Caki2 (cell line): ENCODE measurements at regions not wholly inside any gene's neighbourhood (a gene's known extent, or its start where the extent isn't known, plus 50 kb on each side); places are given as distances from the start of the nearest gene placed in this dataset.
"Not testable (repeated sequence)": the region's sequence is repeated elsewhere in the genome, so short reads cannot be mapped to it uniquely, and the experiment has no call there.

Experiments used
- DNase-seq: peaks from one replicate; pipeline ENCODE4 v3.0.0-alpha.2; 2015; ENCODE audit warnings: low read depth
- in situ Hi-C: cut with HindIII; loops from 2 replicates; pipeline ENCODE4 v1.10.0; 2016; ENCODE audit warnings: low sequenced_read_pairs, low pct_unique_long_range_greater_than_20kb, mixed read lengths

DNA sequence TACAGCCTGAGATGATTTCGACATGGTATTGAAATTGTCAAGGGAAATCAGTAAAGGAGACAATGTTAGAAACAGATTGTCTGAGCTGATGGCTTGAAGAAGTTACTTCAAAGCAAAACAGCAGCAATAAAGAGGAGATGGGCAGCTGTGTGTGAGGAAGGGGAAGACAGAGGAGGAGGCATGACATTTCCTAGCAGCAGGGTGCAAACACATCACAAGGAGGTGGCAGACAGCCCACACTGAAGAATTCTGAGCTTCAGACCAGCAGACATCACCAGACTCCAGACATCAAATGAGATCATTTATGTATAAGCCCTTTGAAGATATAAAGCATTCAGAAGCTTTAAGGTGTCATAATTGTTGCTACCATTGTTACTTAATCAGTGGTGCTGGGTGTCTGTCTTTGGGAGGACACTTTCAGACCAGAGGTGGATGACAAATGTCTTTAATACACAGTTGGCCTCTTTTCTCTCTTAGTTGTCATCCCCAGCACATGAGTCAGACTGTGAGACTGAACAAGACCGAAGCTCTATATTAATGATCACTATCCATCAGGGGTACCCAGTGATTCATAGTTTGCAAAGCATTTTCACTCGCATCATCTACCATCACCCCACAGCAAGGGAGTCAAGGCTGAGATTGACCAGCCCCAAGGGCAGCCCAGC lies 203.9 kb downstream of the MINAR1 start:
- in situ Hi-C loops: no loop called here
- no peak for DNase-seq

DNA sequence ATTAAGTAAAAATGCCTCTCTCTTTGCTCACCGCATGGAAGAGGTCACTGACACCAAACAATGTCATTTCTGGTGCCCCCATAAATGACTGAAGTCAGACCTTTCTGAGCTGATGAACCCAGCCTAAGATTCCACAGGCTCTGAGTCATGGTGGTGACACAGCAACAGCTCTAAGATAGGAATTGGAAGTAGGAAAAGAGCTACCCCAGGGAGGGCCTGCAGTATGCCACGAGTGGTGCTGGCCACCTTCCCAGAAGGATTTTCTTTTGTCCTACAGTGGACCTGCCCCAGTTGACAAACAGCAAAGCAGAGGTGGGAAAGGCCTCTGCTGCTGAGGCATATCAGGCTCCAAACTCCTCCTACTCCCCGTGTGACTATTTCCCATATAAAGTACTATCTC lies 208.1 kb downstream of the MINAR1 start:
- peak; percentile 85 for DNase-seq
- in situ Hi-C loops: no loop called here

DNA sequence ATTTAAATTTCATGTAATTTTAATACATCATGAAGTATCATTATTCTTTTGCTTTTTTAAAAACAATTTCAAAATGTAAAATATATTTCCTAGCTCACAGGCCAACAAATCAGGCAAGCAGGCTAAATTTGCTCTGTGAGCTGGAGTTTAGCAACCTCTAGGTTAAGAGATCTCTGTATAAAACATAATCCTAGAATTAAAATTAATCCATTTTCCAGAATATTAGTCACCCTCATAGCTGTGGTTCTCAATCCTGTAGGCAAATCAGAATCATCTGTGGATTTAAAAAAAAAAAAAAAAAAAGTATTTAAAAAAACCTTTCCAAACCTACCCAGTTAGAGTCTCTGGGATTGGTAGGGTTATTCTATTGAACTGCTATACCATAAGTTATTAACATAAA lies 209.7 kb downstream of the MINAR1 start:
- DNase-seq: no peak
- in situ Hi-C loops: no loop called here

DNA sequence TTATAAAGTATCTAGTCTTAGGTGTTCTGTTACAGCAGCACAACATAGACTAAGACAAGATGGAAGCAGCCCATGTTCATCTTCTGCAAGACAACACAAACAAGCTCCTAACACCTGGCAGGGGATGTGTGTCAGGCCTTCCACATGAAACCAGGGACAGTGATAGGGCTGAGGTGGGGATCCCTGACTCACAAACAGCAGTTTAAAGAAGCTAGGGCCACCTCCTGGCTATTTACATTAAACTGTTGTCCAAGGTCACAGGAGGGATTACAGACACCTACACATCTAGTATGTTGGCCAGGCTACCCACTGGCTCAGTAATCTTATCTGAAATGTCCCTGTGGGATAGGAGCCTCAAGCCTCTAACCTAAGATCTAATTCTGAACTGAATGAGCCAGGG lies 211.3 kb downstream of the MINAR1 start:
- in situ Hi-C loops: no loop called here
- no peak for DNase-seq

DNA sequence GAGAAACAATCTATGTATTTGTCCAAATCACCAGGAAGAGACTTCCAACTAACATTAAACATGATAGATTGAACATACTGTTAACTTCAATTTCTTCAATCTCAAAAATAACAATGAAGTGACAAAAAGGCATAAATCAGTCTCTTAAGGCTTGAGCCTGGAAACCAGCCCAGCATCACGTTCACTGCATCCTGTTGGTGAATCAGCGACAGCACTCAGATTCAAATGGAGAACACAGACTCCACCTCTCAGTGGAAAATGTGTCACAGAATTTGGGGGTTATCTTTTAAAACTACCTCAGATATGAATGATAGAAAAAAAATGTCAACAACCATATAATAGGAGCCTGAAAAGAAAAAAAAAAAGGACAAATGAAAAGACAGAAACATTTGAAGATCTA lies 212.0 kb downstream of the MINAR1 start:
- in situ Hi-C loops: no loop called here
- DNase-seq: peak; percentile 55

DNA sequence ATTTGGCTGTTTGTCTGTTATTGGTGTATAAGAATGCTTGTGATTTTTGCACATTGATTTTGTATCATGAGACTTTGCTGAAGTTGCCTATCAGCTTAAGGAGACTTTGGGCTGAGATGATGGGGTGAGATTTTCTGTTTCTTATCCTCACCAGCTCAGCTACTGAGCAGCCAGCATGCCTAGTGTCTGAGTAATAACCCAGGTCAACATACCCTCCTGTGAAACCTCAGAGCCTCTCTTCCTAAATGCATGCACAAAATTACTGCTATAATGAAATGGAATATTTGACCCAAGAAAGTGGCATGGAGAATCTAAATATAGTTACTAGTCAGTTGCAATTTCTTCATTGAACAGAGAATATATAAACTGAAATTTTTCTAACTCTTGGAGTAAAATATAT lies 220.8 kb downstream of the MINAR1 start:
- in situ Hi-C loops, DNase-seq: not testable (repeated sequence)

DNA sequence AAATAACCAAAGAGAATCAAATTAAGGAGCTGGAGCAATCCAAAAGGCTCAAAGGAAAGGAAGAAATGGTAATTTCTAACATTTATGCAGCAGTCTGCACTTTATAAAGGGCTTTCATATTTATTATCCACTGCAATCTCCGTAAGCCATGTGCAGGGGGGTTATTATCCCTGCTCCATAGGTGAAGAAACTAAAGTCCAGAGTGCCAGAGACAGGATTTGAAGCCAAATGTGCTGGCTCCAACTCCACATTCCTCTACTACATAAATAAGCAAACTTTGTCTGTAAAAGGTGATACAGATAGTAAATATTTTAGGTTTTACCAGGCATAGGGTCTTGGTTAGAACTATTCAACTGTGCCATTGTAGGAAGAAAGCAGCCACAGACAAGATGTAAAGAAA lies 221.4 kb downstream of the MINAR1 start:
- in situ Hi-C loops: no loop called here
- DNase-seq: no peak

DNA sequence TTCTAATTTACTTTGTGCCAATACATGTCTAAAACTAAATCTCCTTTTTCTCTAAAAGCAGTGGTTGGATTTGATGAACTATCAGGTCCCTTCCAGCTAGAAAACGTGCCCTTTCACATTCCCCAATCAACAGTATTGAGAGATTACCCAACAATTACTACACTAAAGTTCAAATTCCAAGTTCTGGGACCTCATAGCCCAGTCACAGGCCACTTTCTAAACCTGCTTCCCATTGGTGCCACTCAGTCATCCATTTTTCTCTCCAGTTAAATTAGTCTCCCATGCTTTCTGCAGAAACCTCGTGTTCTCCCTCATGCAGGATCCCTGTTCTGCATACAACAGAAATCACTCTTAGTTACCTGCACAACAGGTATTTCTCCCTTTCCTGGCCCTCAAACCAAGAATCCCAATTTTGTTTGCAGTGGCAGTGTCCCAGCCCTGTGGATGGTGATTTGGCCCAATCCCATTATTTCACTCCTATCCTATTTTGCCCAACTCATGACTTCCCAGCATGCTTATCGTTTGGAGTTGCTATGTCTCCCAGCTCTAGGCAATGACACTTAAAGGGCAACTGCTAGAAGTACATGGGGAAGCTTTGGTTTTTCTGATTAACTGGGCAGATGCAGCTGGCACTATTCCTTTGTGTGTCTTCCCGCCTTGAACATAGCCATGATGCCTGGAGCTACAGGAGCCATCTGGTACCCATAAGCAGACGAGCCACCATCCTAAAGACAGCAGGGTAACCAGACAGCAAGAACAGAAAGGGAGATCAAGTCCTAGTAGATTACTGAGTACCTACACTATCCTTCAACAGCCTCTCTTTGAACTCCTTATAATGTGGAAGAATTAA lies 224.2 kb downstream of the MINAR1 start:
- no peak for DNase-seq
- in situ Hi-C loops: no loop called here

DNA sequence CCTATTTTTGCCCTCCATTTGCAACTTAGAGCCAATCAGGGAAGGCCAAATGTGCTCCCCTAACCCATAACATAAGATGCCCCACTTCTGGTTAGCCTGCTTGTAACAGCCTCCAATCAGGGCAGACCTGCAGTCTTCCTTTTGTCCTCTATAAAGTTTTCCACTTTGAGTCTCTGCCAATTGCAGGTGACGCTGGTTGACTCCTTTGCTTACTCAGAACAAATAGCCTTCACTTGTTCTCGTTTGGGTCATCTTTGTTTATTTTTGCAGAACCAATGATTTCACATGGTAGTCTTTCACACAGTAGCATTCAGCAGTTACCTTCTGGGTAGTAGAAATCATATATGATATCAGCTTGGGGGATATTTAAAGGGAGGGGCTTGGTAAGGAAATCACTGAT lies 225.6 kb downstream of the MINAR1 start:
- DNase-seq: peak; percentile 12
- in situ Hi-C loops: no loop called here

DNA sequence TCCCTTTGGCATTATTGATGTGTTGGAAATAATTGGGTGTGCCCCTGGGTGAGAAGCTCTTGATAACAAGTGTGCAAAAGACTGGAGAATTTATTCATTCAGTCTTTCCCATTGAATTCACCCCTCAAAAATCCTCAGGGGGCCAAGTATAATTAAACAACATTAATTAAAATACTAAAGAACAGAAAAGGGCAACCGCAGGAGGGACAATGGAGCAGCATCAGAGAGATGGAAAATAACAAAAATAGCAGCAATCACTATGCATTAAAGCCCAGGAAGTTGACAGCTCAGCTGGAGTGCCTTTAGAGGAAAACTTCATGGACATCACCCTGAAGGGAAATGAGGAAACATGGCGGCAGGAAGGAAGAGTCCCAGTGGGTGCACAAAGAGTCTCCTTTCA lies 227.6 kb downstream of the MINAR1 start:
- no peak for DNase-seq
- in situ Hi-C loops: no loop called here

DNA sequence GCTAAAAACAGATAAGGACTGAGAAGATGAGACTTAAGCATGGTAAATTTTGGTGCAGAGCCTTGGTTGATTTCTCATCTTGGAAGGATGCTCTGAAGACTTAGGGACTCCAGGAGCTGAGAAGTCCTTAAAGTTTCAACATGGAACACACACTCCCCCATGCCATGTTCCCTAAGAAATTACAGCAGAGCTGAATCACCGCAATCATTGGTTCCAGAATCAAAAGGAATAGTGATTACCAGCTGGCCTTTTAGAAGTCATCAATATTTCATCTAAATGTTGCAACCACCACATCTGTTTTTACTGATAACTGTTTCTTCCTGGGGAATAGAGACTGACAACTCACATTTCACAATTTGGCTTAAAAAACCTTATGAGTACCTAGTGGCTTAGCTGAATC lies 229.3 kb downstream of the MINAR1 start:
- in situ Hi-C loops: no loop called here
- no peak for DNase-seq

DNA sequence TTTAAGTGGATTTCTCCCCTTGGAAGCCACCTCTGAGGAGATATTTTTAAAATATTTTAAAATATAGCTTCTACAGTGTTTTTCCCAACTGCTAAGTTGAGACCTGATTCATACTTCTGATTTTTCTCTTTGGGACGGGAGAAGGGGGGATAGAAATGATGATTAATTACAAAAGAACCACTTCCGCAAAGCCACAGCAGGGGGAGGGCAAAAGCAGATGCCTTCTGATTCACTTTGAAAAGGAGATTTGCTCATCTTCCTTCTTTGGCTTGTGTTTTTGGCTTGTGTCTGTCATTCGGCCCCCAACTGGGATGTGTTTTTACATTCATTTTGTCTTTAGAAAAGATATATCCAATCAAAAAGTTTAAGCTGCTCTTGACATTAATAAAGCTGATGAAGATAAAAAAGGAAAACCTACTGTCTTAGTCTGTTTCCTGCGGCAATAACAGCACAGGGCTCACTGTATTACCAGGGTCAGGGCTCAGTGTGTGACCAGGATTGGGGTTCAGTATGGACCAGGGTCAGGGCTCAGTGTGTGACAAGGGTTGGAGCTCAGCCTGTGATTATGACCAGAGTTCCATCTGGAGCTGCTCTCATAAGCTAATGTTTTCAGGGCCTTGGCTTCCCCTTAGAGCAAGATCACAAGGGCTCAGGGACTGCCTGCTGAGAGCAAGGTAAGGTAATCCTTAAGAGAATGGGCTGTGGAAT lies 223.2 kb downstream of the MTHFS start:
- DNase-seq: no peak
- in situ Hi-C loops: no loop called here

DNA sequence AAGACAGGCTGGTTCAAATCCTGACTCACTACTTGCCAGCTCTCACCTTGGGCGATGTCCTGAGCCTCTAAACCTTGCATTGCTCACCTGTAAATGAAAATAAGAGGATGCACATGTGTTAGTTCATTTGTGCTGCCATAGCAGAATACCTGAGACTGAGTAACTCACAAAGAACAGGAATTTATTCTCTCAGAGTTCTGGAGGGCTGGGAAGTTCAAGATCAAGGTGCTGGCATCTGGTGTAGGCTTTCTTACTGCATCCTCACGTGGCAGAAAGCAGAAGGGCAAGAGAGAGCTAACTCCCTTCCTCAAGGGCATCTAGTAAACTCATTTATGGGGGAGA lies 222.7 kb downstream of the MTHFS start:
- in situ Hi-C loops: no loop called here
- no peak for DNase-seq

DNA sequence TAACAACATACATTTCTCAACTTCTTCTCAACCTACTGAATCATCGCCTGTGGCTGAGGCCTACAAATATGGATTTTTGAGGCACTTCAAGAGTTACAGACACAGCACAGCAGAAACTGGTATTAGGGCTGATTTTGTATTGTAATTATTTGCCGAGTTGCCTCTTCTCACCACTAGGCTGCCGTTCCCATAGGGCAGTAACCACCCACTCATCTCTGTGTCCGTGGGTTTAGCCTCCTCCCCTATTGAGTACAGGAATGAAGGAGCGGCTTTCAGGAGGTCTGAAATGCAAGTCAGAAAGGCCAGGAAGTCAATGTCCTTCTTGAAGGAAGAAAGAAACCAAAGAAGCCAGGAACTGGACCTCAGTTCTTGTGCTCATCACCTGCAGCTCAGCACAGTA lies 220.8 kb downstream of the MTHFS start:
- no peak for DNase-seq
- in situ Hi-C loops: no loop called here

DNA sequence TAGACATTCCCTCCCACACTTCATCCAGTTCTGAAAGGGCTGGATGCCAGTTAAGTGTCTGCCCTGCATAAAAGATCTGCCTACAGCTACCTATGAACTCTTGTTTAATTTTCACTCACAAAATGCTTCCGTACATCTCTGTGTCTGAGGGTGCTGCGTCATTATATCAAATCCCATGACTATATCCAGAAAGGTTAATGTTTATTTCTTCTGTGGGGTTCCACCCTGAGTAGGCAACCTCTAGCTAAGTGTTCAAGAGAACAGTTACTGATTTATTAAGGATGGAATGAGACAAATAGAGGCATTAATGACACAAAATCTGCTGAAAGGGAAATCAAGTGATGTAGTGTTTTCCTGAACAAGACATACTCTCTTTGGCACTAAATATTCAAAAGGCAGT lies 220.2 kb downstream of the MTHFS start:
- in situ Hi-C loops: no loop called here
- no peak for DNase-seq

DNA sequence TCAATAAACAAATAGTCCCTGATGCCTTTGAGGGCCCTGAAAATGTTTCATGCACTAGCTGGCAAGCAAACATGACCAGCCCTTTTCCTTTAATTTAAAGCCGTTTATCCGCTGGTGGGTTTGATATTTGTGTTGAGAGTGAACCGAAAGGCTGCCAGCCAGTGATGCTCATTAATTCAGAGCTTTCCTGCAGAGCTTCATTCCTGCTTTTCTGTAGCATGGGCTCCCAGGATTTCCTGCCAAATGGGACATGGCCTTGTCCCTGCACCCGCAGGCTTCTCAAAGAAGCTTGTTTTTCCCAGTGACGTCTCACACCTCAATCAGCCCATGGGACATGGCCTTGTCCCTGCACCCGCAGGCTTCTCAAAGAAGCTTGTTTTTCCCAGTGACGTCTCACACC lies 219.6 kb downstream of the MTHFS start:
- no peak for DNase-seq
- in situ Hi-C loops: no loop called here

DNA sequence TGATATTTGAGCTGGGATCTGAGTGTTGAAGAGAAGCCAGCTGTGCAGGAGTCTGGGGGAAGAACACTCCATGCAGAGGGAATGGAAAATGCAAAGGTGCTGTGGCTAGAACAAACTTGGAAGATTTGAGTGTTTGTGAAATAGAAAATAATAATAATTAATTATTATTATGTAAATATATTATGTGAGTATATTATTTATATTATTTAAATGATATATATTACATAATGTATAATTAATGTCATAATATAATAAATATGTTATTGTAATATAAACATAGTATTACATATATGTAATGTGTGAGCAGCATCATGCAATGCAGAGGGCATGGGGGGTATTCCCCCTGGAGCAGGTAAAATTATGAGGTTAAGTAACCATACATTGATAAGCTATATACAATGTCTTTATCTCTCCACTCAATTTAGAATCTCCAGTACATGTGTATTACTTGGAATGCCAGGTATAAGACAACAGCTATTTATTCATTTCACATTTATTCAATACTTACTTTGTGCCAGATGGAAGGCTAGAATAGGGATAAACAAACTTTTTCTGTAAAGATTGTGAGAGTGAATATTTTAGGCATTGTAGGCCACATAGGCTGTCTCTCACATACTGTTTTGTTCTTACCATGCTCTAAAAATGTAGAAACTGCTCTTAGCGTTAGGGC lies 218.6 kb downstream of the MTHFS start:
- DNase-seq: no peak
- in situ Hi-C loops: no loop called here

DNA sequence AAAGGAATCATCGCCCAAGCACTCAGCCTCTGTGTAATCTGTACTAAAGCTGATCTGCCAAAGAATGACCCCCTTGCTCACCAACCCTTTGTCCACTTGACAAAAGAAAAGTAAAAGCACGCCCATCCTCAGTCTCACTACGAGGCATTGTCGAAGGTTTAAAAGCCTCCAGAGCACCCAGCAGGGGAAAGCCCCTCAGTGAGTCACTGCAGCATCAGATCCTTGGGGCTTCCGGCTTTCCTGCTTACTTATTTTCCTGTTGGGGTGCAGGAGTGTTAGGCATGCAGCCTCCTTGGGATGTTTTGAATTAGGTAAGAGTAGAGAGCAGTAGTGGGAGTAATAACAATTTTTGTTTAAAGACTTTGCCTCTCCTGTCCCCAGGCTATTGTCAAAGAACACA lies 216.1 kb downstream of the MTHFS start:
- in situ Hi-C loops: no loop called here
- peak; percentile 47 for DNase-seq

DNA sequence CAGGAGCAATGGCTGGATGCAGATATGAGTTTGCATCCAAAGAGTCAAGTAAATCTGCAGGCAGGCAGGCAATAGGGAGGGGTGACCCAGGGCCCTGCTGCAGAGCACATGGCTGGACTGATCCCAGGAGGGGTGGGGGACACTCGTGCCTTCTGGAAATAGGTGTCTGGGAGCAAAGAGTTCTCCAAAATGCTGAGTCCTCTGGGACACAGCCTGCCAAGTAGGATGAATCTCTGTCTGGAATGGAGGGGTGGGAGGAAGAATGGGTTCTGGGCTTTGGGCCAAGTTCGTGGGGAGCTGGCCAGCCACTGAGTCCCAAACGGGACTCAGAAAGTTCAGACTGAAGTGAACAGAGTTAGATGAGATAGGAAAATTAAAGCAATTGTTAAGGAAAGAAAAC lies 214.5 kb downstream of the MTHFS start:
- no peak for DNase-seq

More for the DNA sequence above, 214.5 kb downstream of the MTHFS start:
- in situ Hi-C loops: no loop called here
